Smooth muscle cell (in vitro differentiated cells): ENCODE measurements at regions not wholly inside any gene's neighbourhood (a gene's known extent, or its start where the extent isn't known, plus 50 kb on each side); places are given as distances from the start of the nearest gene placed in this dataset.

Source experiments
- DNase-seq: peaks from one replicate; lab custom pipeline; 2025; ENCODE audit not compliant: unreplicated experiment; lab: John Stamatoyannopoulos, UW
- H2AFZ ChIP-seq: fragments of 200-600 bp; sonication (generic); 2 replicates; pipeline ENCODE4 v1.6.0; 2016; ENCODE audit warnings: antibody characterized with exemption, low read depth, mild to moderate bottlenecking
- H3F3A ChIP-seq: fragments of 200-600 bp; sonication (generic); 2 replicates; pipeline ENCODE4 v1.6.0; 2017; ENCODE audit warnings: antibody characterized with exemption, low read depth
- H3K27ac ChIP-seq: fragments of 200-600 bp; sonication (generic); 2 replicates; pipeline ENCODE4 v1.5.1; 2016; ENCODE audit warnings: low read depth, mild to moderate bottlenecking
- H3K27me3 ChIP-seq: fragments of 200-600 bp; sonication (generic); 2 replicates; pipeline ENCODE4 v1.6.1; 2016; ENCODE audit warnings: low read depth, mild to moderate bottlenecking
- H3K36me3 ChIP-seq: fragments of 200-600 bp; sonication (generic); 2 replicates; pipeline ENCODE4 v1.5.1; 2016; ENCODE audit warnings: low read depth
- H3K4me1 ChIP-seq: fragments of 200-600 bp; sonication (generic); 2 replicates; pipeline ENCODE4 v1.5.1; 2016; ENCODE audit warnings: low read depth
- H3K4me2 ChIP-seq: fragments of 200-600 bp; sonication (generic); 2 replicates; pipeline ENCODE4 v1.6.0; 2016; ENCODE audit warnings: mild to moderate bottlenecking
- H3K4me3 ChIP-seq: fragments of 200-600 bp; sonication (generic); 2 replicates; pipeline ENCODE4 v1.5.1; 2016; ENCODE audit warnings: mild to moderate bottlenecking
- H3K79me2 ChIP-seq: fragments of 200-600 bp; sonication (generic); 2 replicates; pipeline ENCODE4 v1.6.0; 2016; ENCODE audit warnings: low read depth, mild to moderate bottlenecking
- H3K9ac ChIP-seq: fragments of 200-600 bp; sonication (generic); 2 replicates; pipeline ENCODE4 v1.6.0; 2016; ENCODE audit warnings: low read depth
- H3K9me3 ChIP-seq: fragments of 200-600 bp; sonication (generic); replicated peaks from 2 replicates; pipeline ENCODE4 v1.5.1; 2016; ENCODE audit warnings: low read depth
- H4K20me1 ChIP-seq: fragments of 200-600 bp; sonication (generic); 2 replicates; pipeline ENCODE4 v1.6.0; 2016; ENCODE audit warnings: low read depth
- WGBS: methylation state at CpG from one replicate; pipeline ENCODE4 v1.1.7; 2016; ENCODE audit warnings: low lambda C conversion rate; 5-methylcytosine and 5-hydroxymethylcytosine counted together
- TF ChIP-seq, protein P1 (sequence below): fragments of 200-600 bp; sonication (generic); IDR thresholded peaks from 2 replicates; pipeline ENCODE4 v1.5.1; 2017; ENCODE audit warnings: borderline replicate concordance, mild to moderate bottlenecking, antibody characterized with exemption; ENCODE audit not compliant: insufficient read depth, poor library complexity, severe bottlenecking

DNA sequence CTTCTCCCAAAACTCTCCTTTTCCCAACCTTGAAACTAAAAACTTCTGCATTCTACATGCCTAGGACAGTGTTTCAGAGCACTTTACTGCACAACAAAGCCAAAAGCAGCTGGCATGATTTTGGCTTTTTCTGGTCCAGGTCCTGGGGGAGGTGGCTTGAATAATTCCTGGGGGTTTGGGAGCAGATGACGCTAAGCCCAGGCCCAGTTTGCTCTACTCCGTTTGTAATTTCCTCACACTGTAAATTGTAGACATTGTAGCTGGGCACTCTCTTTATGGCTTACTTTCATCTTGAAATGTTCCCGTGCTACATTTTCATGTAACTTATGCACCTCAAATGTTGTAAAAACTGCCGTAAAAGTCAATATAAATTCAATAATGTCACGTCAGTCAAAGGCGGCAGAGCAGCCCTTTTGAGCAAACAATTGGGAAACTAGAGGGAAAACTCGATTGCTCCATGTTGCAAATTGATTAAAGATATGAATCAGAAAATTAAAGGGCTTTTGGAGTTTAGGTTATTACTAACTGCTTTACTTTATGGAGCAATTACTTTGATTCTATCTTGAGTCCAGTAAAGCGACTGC, 373.2 kb upstream of the SLC14A2 start:
- H3K9ac ChIP-seq: no peak overlapping the region
- no peaks in the 10 kb centered on the region for H4K20me1 ChIP-seq
- 89% methylated on average over 8 of the region's 8 CpGs for WGBS

DNA sequence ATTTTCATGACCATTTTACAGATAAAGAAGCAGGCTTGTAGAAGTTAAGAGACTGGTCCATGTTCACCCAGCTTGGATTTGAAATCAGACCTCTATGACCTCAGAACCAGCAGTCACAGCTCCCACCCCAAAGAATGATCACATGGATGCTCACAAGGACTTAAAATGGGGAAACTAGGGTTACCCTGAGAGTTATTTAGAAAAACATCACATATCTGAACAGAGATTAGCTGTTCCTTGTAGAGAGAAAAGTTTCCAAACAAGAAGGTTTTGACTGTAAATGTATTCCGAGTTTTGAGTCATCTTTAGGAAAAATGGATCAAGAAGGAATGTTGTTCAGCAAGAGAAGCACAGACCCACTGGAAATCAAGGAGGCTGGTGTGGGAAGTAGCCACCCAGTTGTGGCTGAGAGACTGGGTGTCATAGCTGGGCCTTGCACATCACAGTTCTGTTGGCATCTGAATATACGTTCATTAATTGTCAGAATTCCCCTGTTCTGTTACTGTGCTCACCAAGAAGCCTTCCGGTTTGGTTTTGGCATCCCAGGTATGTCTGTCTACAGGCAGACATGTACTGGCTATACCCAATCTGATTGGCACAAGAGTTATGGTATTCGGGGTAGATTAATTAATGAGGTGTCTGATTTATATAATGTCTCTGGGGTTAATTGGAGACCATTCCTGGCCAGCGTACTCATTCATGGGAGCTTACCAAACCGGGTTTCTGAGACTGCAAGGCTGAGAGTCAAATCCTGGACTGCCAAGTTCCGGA, 371.8 kb upstream of the SLC14A2 start:
- H3K27me3 ChIP-seq: no peaks in the 10 kb centered on the region
- no peaks in the 10 kb centered on the region for H4K20me1 ChIP-seq
- peak overlapping the region; percentile 12 for H3K4me2 ChIP-seq
- no peaks in the 10 kb centered on the region for H3K9me3 ChIP-seq
- no peaks in the 10 kb centered on the region for H3K79me2 ChIP-seq
- H3K4me3 ChIP-seq: no peak overlapping the region
- H3K9ac ChIP-seq: no peak overlapping the region
- H3K4me1 ChIP-seq: peaks cover under 1% of the 10 kb centered on the region
- peaks cover 9% of the 10 kb centered on the region for H3F3A ChIP-seq
- H3K27ac ChIP-seq: peak overlapping the region; percentile 58
- H3K36me3 ChIP-seq: no peaks in the 10 kb centered on the region
- TF ChIP-seq, protein P1, sequence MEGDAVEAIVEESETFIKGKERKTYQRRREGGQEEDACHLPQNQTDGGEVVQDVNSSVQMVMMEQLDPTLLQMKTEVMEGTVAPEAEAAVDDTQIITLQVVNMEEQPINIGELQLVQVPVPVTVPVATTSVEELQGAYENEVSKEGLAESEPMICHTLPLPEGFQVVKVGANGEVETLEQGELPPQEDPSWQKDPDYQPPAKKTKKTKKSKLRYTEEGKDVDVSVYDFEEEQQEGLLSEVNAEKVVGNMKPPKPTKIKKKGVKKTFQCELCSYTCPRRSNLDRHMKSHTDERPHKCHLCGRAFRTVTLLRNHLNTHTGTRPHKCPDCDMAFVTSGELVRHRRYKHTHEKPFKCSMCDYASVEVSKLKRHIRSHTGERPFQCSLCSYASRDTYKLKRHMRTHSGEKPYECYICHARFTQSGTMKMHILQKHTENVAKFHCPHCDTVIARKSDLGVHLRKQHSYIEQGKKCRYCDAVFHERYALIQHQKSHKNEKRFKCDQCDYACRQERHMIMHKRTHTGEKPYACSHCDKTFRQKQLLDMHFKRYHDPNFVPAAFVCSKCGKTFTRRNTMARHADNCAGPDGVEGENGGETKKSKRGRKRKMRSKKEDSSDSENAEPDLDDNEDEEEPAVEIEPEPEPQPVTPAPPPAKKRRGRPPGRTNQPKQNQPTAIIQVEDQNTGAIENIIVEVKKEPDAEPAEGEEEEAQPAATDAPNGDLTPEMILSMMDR: no peak
- peak overlapping the region; percentile 90 for H2AFZ ChIP-seq
- WGBS: 74% methylated on average over 7 of the region's 7 CpGs
- DNase-seq: no peak

More for the DNA sequence above, 373.2 kb upstream of the SLC14A2 start:
- no peaks in the 10 kb centered on the region for H3K9me3 ChIP-seq
- H3K4me2 ChIP-seq: no peak overlapping the region
- H3K27ac ChIP-seq: no peak overlapping the region
- TF ChIP-seq, protein P1: no peak
- H3F3A ChIP-seq: peaks cover 9% of the 10 kb centered on the region
- no peak overlapping the region for H2AFZ ChIP-seq
- H3K4me3 ChIP-seq: no peak overlapping the region
- no peak for DNase-seq
- H3K4me1 ChIP-seq: no peaks in the 10 kb centered on the region
- no peaks in the 10 kb centered on the region for H3K79me2 ChIP-seq
- no peaks in the 10 kb centered on the region for H3K27me3 ChIP-seq
- H3K36me3 ChIP-seq: no peaks in the 10 kb centered on the region

DNA sequence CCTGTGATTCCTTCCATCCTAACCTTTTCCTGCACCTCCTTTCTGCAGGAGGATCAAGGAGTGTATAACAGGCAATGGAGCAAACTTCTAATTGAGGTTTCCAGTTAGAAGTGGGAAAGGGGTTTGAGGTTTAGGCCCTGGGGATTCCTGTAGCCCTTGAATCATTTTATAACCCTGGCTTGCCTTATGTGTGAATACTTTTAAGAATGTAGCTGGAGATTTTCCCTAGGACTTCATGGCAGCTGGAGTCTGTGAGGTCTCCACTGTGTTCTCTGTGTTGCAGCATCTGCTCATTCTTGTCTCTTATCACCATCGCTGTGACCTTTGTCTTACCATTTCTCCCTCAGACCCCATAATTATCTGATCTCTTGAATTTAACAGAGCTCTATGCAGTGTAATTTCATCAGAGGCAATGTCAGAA, 370.2 kb upstream of the SLC14A2 start:
- H3K9me3 ChIP-seq: no peaks in the 10 kb centered on the region
- peaks cover 16% of the 10 kb centered on the region for H3F3A ChIP-seq
- H2AFZ ChIP-seq: no peak overlapping the region
- H3K4me2 ChIP-seq: no peak overlapping the region
- H3K9ac ChIP-seq: no peak overlapping the region
- no peaks in the 10 kb centered on the region for H3K27me3 ChIP-seq
- no peaks in the 10 kb centered on the region for H3K79me2 ChIP-seq
- WGBS: 62% methylated on average over 1 of the region's 1 CpG
- H3K4me1 ChIP-seq: peaks cover 6% of the 10 kb centered on the region
- peak overlapping the region; percentile 5 for H3K27ac ChIP-seq
- DNase-seq: no peak
- no peaks in the 10 kb centered on the region for H4K20me1 ChIP-seq
- H3K4me3 ChIP-seq: no peak overlapping the region
- TF ChIP-seq, protein P1: no peak
- no peaks in the 10 kb centered on the region for H3K36me3 ChIP-seq
